ENCODE measurements at regions not wholly inside any gene's neighbourhood (a gene's known extent, or its start where the extent isn't known, plus 50 kb on each side); places are given as distances from the start of the nearest gene placed in this dataset.

- intact Hi-C loops (cut with DNase I; ENCODE audit: low total_unique reads): no loop called here
- no peak for TF ChIP-seq POLR2AphosphoS5 (IDR thresholded peaks at IDR 0.05)
- no peak for TF ChIP-seq POLR2A (IDR thresholded peaks at IDR 0.05)
- TF ChIP-seq EP300 (IDR thresholded peaks at IDR 0.05; ENCODE audit: low read depth): no peak
- TF ChIP-seq CTCF (IDR thresholded peaks at IDR 0.05): no peak
Observed at GRCh38 chr3:73214846-73215245, 153.4 kb downstream of the EBLN2 start.

GRCh38 chr3:73215281-73215680 lies 153.8 kb downstream of the EBLN2 start:
- no peak for DNase-seq
- 82 to 89% methylated on average over 1 of the region's 1 CpG for WGBS, 2 donors (ENCODE audit: low coverage in 1 of 2)
- intact Hi-C loops (cut with DNase I; ENCODE audit: low total_unique reads): no loop called here
- H3K9me3 ChIP-seq: no peaks in the 10 kb centered on the region
- H3K27ac ChIP-seq: no peak overlapping the region
- no peaks in the 10 kb centered on the region for H3K4me1 ChIP-seq
- in situ Hi-C loops (cut with MboI; ENCODE audit: low pct_ligation_motif_present in 1 of 4, low pct_unique_long_range_greater_than_20kb in 1 of 4, low sequenced_read_pairs in 3 of 4): loop anchor here in 1 of 4 donors (25.0 kb wide), 1 partner anchor 103 kb away; no protein-coding TSS in a partner anchor
- TF ChIP-seq EP300 (IDR thresholded peaks at IDR 0.05; ENCODE audit: low read depth) (no peak), POLR2A (IDR thresholded peaks at IDR 0.05) (no peak), CTCF (IDR thresholded peaks at IDR 0.05) (no peak), POLR2AphosphoS5 (IDR thresholded peaks at IDR 0.05) (no peak)
- H3K27me3 ChIP-seq: no peaks in the 10 kb centered on the region
- no peaks in the 10 kb centered on the region for H3K36me3 ChIP-seq
- no peak overlapping the region for H3K4me3 ChIP-seq

More at GRCh38 chr3:73214846-73215245, 153.4 kb downstream of the EBLN2 start:
- Histone ChIP-seq H3K4me1 (no peaks in the 10 kb centered on the region), H3K27me3 (no peaks in the 10 kb centered on the region), H3K36me3 (no peaks in the 10 kb centered on the region), H3K4me3 (no peak overlapping the region), H3K27ac (no peak overlapping the region), H3K9me3 (no peaks in the 10 kb centered on the region)
- in situ Hi-C loops (cut with MboI; ENCODE audit: low pct_ligation_motif_present in 1 of 4, low pct_unique_long_range_greater_than_20kb in 1 of 4, low sequenced_read_pairs in 3 of 4): loop anchor here in 1 of 4 donors (25.0 kb wide), 1 partner anchor 103 kb away; no protein-coding TSS in a partner anchor
- DNase-seq: no peak
- WGBS, 2 donors (ENCODE audit: low coverage in 1 of 2): 90% methylated on average over 2 of the region's 2 CpGs

- Histone ChIP-seq H3K4me1 (no peaks in the 10 kb centered on the region), H3K9me3 (no peaks in the 10 kb centered on the region), H3K4me3 (no peak overlapping the region), H3K36me3 (no peaks in the 10 kb centered on the region), H3K27ac (no peak overlapping the region), H3K27me3 (no peaks in the 10 kb centered on the region)
- in situ Hi-C loops (cut with MboI; ENCODE audit: low pct_ligation_motif_present in 1 of 4, low pct_unique_long_range_greater_than_20kb in 1 of 4, low sequenced_read_pairs in 3 of 4) (loop anchor here in 1 of 4 donors (25.0 kb wide), 1 partner anchor 104 kb away; no protein-coding TSS in a partner anchor), intact Hi-C loops (cut with DNase I; ENCODE audit: low total_unique reads) (no loop called here)
- WGBS, 2 donors (ENCODE audit: low coverage in 1 of 2): 71 to 73% methylated on average over 4 of the region's 4 CpGs
- TF ChIP-seq EP300 (IDR thresholded peaks at IDR 0.05; ENCODE audit: low read depth) (no peak), POLR2A (IDR thresholded peaks at IDR 0.05) (no peak), POLR2AphosphoS5 (IDR thresholded peaks at IDR 0.05) (no peak), CTCF (IDR thresholded peaks at IDR 0.05) (no peak)
- no peak for DNase-seq
Observed at GRCh38 chr3:73215901-73216300, 154.4 kb downstream of the EBLN2 start.

GRCh38 chr3:73216310-73216709 lies 154.9 kb downstream of the EBLN2 start:
- no peaks in the 10 kb centered on the region for H3K4me1 ChIP-seq
- H3K9me3 ChIP-seq: no peaks in the 10 kb centered on the region
- in situ Hi-C loops (cut with MboI; ENCODE audit: low pct_ligation_motif_present in 1 of 4, low pct_unique_long_range_greater_than_20kb in 1 of 4, low sequenced_read_pairs in 3 of 4) (loop anchor here in 1 of 4 donors (25.0 kb wide), 1 partner anchor 104 kb away; no protein-coding TSS in a partner anchor), intact Hi-C loops (cut with DNase I; ENCODE audit: low total_unique reads) (no loop called here)
- TF ChIP-seq POLR2A (IDR thresholded peaks at IDR 0.05): no peak
- no peak for TF ChIP-seq EP300 (IDR thresholded peaks at IDR 0.05; ENCODE audit: low read depth)
- no peak for TF ChIP-seq POLR2AphosphoS5 (IDR thresholded peaks at IDR 0.05)
- TF ChIP-seq CTCF (IDR thresholded peaks at IDR 0.05): no peak
- WGBS, 2 donors (ENCODE audit: low coverage in 1 of 2): 76% methylated on average over 1 of the region's 1 CpG; no CpG with 5 or more reads in 1 of the 2 donors
- H3K27ac ChIP-seq: no peak overlapping the region
- H3K4me3 ChIP-seq: no peak overlapping the region
- H3K27me3 ChIP-seq: no peaks in the 10 kb centered on the region
- no peaks in the 10 kb centered on the region for H3K36me3 ChIP-seq
- no peak for DNase-seq
